ENCODE measurements at regions not wholly inside any gene's neighbourhood (a gene's known extent, or its start where the extent isn't known, plus 50 kb on each side); places are given as distances from the start of the nearest gene placed in this dataset.

DNA sequence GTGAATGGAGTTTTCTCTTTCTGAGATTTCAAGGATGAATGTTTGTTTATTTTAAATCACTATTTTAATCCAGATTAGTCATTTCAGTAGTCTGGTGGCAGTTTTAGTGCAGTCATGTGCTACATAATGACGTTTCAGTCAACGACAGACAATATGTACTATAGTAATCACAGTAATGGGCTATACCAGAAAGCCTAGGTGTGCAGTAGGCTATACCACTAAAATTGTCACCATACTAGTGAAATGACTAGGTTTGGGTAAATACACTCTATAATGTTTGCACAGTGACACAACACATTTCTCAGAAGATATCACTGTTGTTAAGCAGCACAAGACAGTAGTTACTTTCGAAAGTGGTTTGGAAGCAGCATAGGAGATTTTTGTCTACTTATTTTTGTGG lies 203.1 kb downstream of the ETNK1 start:
- TF ChIP-seq, protein P1, sequence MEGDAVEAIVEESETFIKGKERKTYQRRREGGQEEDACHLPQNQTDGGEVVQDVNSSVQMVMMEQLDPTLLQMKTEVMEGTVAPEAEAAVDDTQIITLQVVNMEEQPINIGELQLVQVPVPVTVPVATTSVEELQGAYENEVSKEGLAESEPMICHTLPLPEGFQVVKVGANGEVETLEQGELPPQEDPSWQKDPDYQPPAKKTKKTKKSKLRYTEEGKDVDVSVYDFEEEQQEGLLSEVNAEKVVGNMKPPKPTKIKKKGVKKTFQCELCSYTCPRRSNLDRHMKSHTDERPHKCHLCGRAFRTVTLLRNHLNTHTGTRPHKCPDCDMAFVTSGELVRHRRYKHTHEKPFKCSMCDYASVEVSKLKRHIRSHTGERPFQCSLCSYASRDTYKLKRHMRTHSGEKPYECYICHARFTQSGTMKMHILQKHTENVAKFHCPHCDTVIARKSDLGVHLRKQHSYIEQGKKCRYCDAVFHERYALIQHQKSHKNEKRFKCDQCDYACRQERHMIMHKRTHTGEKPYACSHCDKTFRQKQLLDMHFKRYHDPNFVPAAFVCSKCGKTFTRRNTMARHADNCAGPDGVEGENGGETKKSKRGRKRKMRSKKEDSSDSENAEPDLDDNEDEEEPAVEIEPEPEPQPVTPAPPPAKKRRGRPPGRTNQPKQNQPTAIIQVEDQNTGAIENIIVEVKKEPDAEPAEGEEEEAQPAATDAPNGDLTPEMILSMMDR (IDR thresholded peaks at IDR 0.05): no peak
- no peak for TF ChIP-seq POLR2A (IDR thresholded peaks at IDR 0.05)

Data from testis (tissue), 2 donors.